ENCODE measurements at regions not wholly inside any gene's neighbourhood (a gene's known extent, or its start where the extent isn't known, plus 50 kb on each side); places are given as distances from the start of the nearest gene placed in this dataset.

- TF ChIP-seq CTCF (conservative IDR thresholded peaks at IDR 0.05; ENCODE audit: low read depth in 2 of 2) (no peak), JUNB (IDR thresholded peaks at IDR 0.05; ENCODE audit: unreplicated experiment) (no peak), EZH2phosphoT487 (IDR thresholded peaks at IDR 0.05; ENCODE audit: unreplicated experiment) (no peak)
Measured at GRCh38 chr11:15807827-15808226, 548.5 kb downstream of the SOX6 start (continued).

- Histone ChIP-seq H3K27ac (ENCODE audit: low read depth) (no peak overlapping the region), H3K27me3 (ENCODE audit: insufficient read depth) (no peaks in the 10 kb centered on the region), H3K36me3 (ENCODE audit: insufficient read depth) (no peaks in the 10 kb centered on the region), H3F3A (replicated peaks; ENCODE audit: low read depth) (no peaks in the 10 kb centered on the region), H3K9me2 (ENCODE audit: insufficient read depth) (no peaks in the 10 kb centered on the region), H3K4me2 (no peak overlapping the region), H3K4me3 (no peak overlapping the region), H2AFZ (no peak overlapping the region), H3K4me1 (ENCODE audit: insufficient read depth) (0 out of 2 replicates have a peak, but pooled peaks cover 5% of the 10 kb centered on the region), H3K79me2 (replicated peaks; ENCODE audit: insufficient read depth) (no peaks in the 10 kb centered on the region), H4K20me1 (replicated peaks; ENCODE audit: insufficient read depth) (no peaks in the 10 kb centered on the region)
- peaks cover 11% of the 10 kb centered on the region for H3K4me1 Mint-ChIP-seq
- TF ChIP-seq NANOG (IDR thresholded peaks at IDR 0.05; ENCODE audit: borderline replicate concordance) (no peak), STAT1 (IDR thresholded peaks at IDR 0.05; ENCODE audit: unreplicated experiment) (no peak), POLR2AphosphoS5 (IDR thresholded peaks at IDR 0.05; ENCODE audit: low read depth) (no peak)
- no peak for ATAC-seq
- no peak overlapping the region for H3K4me3 Mint-ChIP-seq
- DNase-seq (ENCODE audit: low spot score), result no peak
- H3K9me3 Mint-ChIP-seq, result no peaks in the 10 kb centered on the region
- H3K36me3 Mint-ChIP-seq (ENCODE audit: low read depth), result no peaks in the 10 kb centered on the region
- H3K27me3 Mint-ChIP-seq (ENCODE audit: insufficient read depth, low read depth, poor library complexity), result peaks cover 2% of the 10 kb centered on the region
- H3K27ac Mint-ChIP-seq, result no peak overlapping the region
Measured at GRCh38 chr11:15810082-15810481, 546.3 kb downstream of the SOX6 start.

- Mint-ChIP-seq H3K27me3 (ENCODE audit: insufficient read depth, low read depth, poor library complexity) (peaks cover 2% of the 10 kb centered on the region), H3K36me3 (ENCODE audit: low read depth) (no peaks in the 10 kb centered on the region), H3K27ac (no peak overlapping the region), H3K4me1 (peaks cover 11% of the 10 kb centered on the region), H3K4me3 (no peak overlapping the region), H3K9me3 (no peaks in the 10 kb centered on the region)
- H3K4me2 ChIP-seq, result no peak overlapping the region
- H3K36me3 ChIP-seq (ENCODE audit: insufficient read depth), result no peaks in the 10 kb centered on the region
- no peak overlapping the region for H2AFZ ChIP-seq
- ATAC-seq, result no peak
- no peaks in the 10 kb centered on the region for H3K9me2 ChIP-seq (ENCODE audit: insufficient read depth)
- no peaks in the 10 kb centered on the region for H3K79me2 ChIP-seq (replicated peaks; ENCODE audit: insufficient read depth)
- 0 out of 2 replicates have a peak, but pooled peaks cover 5% of the 10 kb centered on the region for H3K4me1 ChIP-seq (ENCODE audit: insufficient read depth)
- no peak overlapping the region for H3K4me3 ChIP-seq
- no peaks in the 10 kb centered on the region for H3F3A ChIP-seq (replicated peaks; ENCODE audit: low read depth)
- H3K27ac ChIP-seq (ENCODE audit: low read depth), result no peak overlapping the region
- no peak for DNase-seq (ENCODE audit: low spot score)
- no peaks in the 10 kb centered on the region for H4K20me1 ChIP-seq (replicated peaks; ENCODE audit: insufficient read depth)
- no peaks in the 10 kb centered on the region for H3K27me3 ChIP-seq (ENCODE audit: insufficient read depth)
- no peak for TF ChIP-seq NANOG (IDR thresholded peaks at IDR 0.05; ENCODE audit: borderline replicate concordance)
- no peak for TF ChIP-seq EZH2 (IDR thresholded peaks at IDR 0.05; ENCODE audit: low read depth, unreplicated experiment)
- TF ChIP-seq ZNF462 (CRISPR knock-in tag; IDR thresholded peaks at IDR 0.05), result no peak
- TF ChIP-seq STAT1 (IDR thresholded peaks at IDR 0.05; ENCODE audit: unreplicated experiment), result no peak
- no peak for TF ChIP-seq POLR2AphosphoS5 (IDR thresholded peaks at IDR 0.05; ENCODE audit: low read depth)
- TF ChIP-seq CTCF (conservative IDR thresholded peaks at IDR 0.05; ENCODE audit: low read depth in 2 of 2), result no peak
- TF ChIP-seq ZNF331 (CRISPR knock-in tag; IDR thresholded peaks at IDR 0.05; ENCODE audit: low read depth), result no peak
- TF ChIP-seq JUNB (IDR thresholded peaks at IDR 0.05; ENCODE audit: unreplicated experiment), result no peak
- TF ChIP-seq ZNF114 (CRISPR knock-in tag; IDR thresholded peaks at IDR 0.05), result no peak
Measured at GRCh38 chr11:15810525-15810924, 545.8 kb downstream of the SOX6 start.
